AG09319 (cell line): ENCODE measurements at regions not wholly inside any gene's neighbourhood (a gene's known extent, or its start where the extent isn't known, plus 50 kb on each side); places are given as distances from the start of the nearest gene placed in this dataset.
"Not testable (repeated sequence)": the region's sequence is repeated elsewhere in the genome, so short reads cannot be mapped to it uniquely, and the experiment has no call there.

Experiments
- DNase-seq: peaks from one replicate; pipeline ENCODE4 v3.0.0-alpha.2; 2010; ENCODE audit warnings: low read depth; ENCODE audit errors: extremely low read depth
- TF ChIP-seq, protein P1 (sequence below): IDR thresholded peaks from 2 replicates; pipeline ENCODE4 v1.5.1; 2011; ENCODE audit warnings: low read depth, mild to moderate bottlenecking, inconsistent platforms, low read length, moderate library complexity

DNA sequence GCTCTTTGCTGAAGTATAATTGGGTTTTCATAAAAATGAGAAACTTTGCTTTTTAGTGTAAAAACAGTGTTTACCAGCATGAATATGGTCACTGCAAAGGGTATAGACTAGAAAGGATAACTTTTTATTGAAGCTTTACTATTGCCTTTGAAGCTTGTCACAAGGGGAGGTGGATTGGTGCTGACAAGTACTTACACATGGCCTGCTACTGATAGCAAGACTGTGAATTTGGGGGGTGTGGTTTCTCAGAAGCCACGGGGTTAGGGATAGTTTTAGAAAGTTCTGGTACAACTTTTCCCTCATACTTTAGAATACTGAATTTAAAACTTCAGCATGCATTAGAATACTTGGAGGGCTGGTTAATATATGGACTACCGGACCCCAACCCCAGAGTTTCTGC, 294.1 kb downstream of the SOCS6 start:
- no peak for DNase-seq
- TF ChIP-seq, protein P1, sequence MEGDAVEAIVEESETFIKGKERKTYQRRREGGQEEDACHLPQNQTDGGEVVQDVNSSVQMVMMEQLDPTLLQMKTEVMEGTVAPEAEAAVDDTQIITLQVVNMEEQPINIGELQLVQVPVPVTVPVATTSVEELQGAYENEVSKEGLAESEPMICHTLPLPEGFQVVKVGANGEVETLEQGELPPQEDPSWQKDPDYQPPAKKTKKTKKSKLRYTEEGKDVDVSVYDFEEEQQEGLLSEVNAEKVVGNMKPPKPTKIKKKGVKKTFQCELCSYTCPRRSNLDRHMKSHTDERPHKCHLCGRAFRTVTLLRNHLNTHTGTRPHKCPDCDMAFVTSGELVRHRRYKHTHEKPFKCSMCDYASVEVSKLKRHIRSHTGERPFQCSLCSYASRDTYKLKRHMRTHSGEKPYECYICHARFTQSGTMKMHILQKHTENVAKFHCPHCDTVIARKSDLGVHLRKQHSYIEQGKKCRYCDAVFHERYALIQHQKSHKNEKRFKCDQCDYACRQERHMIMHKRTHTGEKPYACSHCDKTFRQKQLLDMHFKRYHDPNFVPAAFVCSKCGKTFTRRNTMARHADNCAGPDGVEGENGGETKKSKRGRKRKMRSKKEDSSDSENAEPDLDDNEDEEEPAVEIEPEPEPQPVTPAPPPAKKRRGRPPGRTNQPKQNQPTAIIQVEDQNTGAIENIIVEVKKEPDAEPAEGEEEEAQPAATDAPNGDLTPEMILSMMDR, result no peak

DNA sequence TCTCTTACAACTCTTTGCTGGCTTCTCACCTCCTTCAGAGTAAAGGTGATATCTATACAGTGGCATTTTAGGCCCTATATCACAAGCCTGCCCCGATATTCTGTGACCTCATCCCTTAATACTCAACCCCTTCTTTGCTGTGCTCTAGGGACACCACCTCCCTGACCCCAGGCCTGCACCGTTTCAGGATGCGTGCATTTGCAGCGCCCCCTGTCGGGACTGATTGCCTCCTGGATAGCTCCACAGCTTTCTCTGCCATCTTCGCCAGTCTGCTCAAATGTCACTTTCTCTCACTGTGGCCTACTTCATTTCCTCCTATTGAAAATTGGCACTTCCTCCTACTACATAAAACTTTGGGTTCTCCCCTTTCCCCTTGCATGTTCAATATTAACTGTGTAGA, 289.6 kb downstream of the SOCS6 start:
- TF ChIP-seq, protein P1, result no peak
- DNase-seq, result no peak

DNA sequence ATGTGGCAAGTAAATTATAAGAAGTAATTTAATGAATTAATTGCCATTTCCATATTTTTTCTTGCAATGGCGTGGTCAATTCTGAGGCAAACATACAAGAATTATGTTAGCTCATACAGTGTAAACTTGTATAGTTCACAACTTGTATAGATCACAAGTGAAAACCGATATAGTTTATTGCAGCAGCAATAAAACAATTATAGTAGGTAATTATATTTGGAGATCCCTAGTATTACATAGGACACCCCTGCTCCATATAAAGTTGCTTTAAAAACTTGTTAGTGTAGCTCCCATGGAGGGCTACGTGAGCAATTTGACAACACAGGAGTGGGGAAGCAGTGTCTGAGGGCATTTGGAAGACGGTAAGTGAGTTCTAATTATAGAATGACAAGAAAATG, 288.2 kb downstream of the SOCS6 start:
- DNase-seq, result no peak
- TF ChIP-seq, protein P1, result no peak

DNA sequence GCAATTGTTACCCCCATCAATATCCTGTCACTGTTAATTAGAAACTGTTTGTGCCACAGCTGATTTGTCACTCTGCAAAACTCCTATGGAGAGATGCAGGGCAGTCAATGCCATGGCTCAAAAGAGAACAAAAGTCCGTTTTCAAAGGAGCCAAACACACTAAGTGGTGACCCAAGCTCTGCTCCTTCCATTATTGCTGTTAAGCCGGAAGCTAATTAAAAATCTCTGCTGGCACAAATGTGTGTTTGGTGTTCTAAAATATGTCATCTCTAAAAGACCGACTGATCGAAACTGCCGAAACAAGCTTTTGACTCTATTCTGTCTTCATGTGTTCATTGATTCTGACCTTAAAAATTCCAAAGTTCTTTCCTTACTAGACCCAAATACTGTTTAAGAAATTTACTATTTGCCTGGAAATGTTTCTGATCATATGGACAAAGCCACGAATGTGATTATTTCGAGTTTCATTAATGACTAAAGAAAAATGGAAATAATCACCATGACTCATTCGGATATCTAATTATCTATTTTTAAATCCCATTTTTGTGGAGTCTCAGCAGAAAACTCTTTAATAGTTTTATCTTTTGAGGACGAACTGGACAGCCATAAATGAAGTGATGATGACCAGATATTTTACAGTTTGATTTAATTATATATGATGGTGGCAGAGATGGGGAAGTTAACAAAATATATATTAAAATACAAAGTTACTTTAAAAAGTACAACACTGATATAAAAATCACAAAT, 287.6 kb downstream of the SOCS6 start:
- no peak for DNase-seq
- TF ChIP-seq, protein P1, result no peak

DNA sequence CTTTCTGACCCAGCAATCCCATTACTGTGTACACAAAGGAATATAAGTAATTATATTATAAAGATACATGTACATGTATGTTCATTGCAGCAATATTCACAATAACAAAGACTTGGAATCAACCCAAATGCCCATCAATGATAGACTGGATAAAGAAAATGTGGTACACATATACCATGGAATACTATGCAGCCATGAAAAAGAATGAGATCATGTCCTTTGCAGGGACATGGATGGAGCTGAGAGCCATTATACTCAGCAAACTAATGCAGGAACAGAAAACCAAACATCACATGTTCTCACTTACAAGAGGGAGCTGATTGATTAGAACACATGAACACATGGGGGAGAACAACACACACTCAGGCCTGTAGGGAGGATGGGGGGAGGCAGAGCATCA, 286.1 kb downstream of the SOCS6 start:
- DNase-seq, result not testable (repeated sequence)

DNA sequence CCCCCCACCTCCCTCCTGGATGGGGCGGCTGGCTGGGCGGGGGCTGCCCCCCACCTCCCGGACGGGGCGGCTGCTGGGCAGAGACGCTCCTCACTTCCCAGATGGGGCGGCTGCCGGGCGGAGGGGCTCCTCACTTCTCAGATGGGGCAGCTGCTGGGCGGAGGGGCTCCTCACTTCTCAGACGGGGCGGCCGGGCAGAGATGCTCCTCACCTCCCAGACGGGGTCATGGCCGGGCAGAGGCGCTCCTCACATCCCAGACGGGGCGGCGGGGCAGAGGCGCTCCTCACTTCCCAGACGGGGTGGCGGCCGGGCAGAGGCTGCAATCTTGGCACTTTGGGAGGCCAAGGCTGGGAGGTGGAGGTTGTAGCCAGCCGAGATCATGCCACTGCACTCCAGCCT, 280.8 kb downstream of the SOCS6 start:
- not testable (repeated sequence) for DNase-seq

DNA sequence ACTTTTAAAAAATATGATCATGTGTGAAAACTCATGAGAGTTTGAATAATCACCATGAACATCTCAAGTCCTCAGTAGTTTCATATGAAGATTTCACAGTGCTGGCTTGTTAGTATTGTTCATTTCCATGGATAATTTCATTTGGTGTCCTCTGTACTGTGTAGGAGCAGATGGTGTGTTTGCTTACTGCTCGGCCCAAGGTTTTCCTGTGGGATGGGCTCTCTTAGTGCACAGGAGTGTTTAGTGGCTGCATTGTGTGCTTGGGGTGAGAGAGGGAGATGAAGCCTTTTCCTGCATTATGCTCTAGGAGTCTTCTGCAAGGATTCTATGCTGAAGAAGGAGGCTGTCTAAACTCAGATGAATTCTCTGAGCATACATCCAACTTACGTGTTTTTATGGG, 270.6 kb downstream of the SOCS6 start:
- TF ChIP-seq, protein P1, result no peak
- no peak for DNase-seq

DNA sequence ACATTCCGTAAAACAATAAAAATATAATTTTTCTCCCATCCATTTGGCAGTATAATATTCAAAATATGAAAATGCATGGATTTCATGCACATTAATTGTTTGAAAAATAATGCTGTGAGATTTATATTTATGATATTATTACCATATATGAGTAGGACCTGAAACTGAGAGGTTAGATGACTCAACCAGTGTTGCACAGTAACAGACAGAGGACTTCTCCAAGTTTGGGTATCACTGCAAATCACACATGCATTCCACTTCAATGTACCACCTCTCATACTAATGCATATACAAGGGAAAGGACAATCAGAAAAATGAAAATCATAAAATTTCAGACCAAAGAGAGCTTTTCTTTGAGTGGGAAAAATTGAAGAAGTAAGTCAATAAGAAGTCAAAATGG, 269.5 kb downstream of the SOCS6 start:
- DNase-seq, result no peak
- TF ChIP-seq, protein P1, result no peak
